ENCODE measurements at regions not wholly inside any gene's neighbourhood (a gene's known extent, or its start where the extent isn't known, plus 50 kb on each side); places are given as distances from the start of the nearest gene placed in this dataset.
A peak's percentile ranks its signal among the peaks of the same experiment; 100 is the strongest.

- no peak overlapping the region for H3K4me3 ChIP-seq (replicated peaks; ENCODE audit: low read depth, low read length)
- H3K36me3 ChIP-seq (ENCODE audit: control insufficient read depth, insufficient read depth, low read length), result no peaks in the 10 kb centered on the region
- no peaks in the 10 kb centered on the region for H3K27me3 ChIP-seq (replicated peaks; ENCODE audit: control insufficient read depth, insufficient read depth, low read length)
- no peak for DNase-seq (ENCODE audit: extremely low read depth, insufficient read length)
- no peak for TF ChIP-seq CTCF (IDR thresholded peaks at IDR 0.05; ENCODE audit: insufficient read depth, low read length, poor library complexity, severe bottlenecking)
Observed at GRCh38 chr7:21304808-21305375, 123.0 kb upstream of the SP4 start.

DNA sequence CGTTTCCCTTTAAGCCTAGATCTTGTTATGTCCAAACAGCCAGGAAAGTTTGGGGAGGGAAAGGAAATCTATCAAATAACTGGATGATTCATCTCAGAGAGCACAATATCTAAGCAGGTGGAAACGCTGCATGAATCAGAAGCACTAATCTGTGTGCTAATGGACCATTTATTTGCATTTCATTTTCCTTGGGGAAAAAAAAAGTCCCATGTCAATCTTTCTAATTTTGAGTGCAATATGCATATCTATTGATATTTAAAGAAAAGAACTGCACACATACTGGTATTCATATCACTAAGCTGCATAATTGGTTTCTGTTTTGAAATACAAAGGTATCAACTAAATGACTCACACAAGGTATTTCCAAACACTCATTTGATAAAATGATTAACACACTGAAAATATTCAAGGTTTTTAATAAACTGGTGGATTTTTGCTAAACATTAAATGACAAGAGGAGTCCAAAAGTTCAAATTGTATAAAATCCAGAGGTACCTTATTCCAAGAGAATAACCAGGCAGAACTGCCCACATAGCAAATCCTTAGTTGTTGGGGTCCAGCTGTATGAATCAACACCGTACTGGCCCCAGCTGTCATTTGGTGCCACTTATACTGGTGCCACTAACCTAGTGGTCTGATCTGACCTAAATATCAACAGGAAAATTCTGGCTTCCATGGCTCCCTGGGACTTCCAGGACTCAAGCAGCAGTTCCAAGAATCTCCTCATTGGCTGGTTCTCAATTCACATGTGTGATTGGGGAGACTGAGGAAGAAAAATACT, 122.2 kb upstream of the SP4 start:
- TF ChIP-seq CTCF (IDR thresholded peaks at IDR 0.05; ENCODE audit: insufficient read depth, low read length, poor library complexity, severe bottlenecking), result no peak
- H3K36me3 ChIP-seq (ENCODE audit: control insufficient read depth, insufficient read depth, low read length), result no peaks in the 10 kb centered on the region
- DNase-seq (ENCODE audit: extremely low read depth, insufficient read length), result peak; percentile 40
- H3K4me3 ChIP-seq (replicated peaks; ENCODE audit: low read depth, low read length), result no peak overlapping the region
- H3K27me3 ChIP-seq (replicated peaks; ENCODE audit: control insufficient read depth, insufficient read depth, low read length), result no peaks in the 10 kb centered on the region

DNA sequence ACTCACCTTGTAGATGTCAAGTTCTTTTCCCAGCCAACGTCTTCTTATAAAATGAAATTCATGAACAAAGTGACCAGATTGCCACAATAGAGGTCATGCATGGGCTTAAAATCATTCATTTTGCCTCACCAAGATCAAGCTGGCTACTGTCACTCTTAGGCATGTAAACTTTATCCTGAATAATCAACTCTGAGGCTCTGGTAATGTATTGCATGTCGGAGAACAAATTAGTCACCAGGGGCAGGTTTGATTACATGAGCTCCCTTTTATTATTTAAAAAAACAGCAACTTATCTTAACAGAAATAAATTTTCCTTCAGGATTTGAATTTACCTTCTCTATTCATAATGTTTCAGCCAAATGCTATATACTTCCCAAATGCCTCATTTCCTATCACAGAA, 112.9 kb upstream of the SP4 start:
- TF ChIP-seq CTCF (IDR thresholded peaks at IDR 0.05; ENCODE audit: insufficient read depth, low read length, poor library complexity, severe bottlenecking), result no peak
- Histone ChIP-seq H3K4me3 (replicated peaks; ENCODE audit: low read depth, low read length) (no peak overlapping the region), H3K27me3 (replicated peaks; ENCODE audit: control insufficient read depth, insufficient read depth, low read length) (no peaks in the 10 kb centered on the region), H3K36me3 (ENCODE audit: control insufficient read depth, insufficient read depth, low read length) (no peaks in the 10 kb centered on the region)
- no peak for DNase-seq (ENCODE audit: extremely low read depth, insufficient read length)

GRCh38 chr7:21317966-21318915, 109.6 kb upstream of the SP4 start:
- Histone ChIP-seq H3K36me3 (ENCODE audit: control insufficient read depth, insufficient read depth, low read length) (no peaks in the 10 kb centered on the region), H3K27me3 (replicated peaks; ENCODE audit: control insufficient read depth, insufficient read depth, low read length) (no peaks in the 10 kb centered on the region), H3K4me3 (replicated peaks; ENCODE audit: low read depth, low read length) (no peak overlapping the region)
- DNase-seq (ENCODE audit: extremely low read depth, insufficient read length), result no peak
- TF ChIP-seq CTCF (IDR thresholded peaks at IDR 0.05; ENCODE audit: insufficient read depth, low read length, poor library complexity, severe bottlenecking), result no peak

DNA sequence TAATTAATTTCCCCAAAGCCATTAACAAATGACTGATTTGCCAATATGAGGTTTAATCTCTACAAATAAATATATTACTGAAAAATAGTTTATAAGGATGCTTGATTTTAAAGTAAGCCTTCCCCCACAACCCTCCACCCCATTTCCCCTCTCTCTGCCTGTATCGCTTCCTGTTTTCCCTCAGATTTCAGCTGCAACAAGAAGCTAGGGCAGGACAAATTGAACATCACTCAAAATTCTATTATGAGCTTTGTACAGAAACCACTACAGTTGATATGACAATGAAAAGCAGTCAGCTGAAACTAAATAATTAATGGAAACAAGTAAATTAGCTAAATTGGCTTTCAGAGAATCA, 109.0 kb upstream of the SP4 start:
- no peak for DNase-seq (ENCODE audit: extremely low read depth, insufficient read length)

More for the DNA sequence above, 109.0 kb upstream of the SP4 start:
- no peak for TF ChIP-seq CTCF (IDR thresholded peaks at IDR 0.05; ENCODE audit: insufficient read depth, low read length, poor library complexity, severe bottlenecking)
- no peaks in the 10 kb centered on the region for H3K36me3 ChIP-seq (ENCODE audit: control insufficient read depth, insufficient read depth, low read length)
- no peaks in the 10 kb centered on the region for H3K27me3 ChIP-seq (replicated peaks; ENCODE audit: control insufficient read depth, insufficient read depth, low read length)
- H3K4me3 ChIP-seq (replicated peaks; ENCODE audit: low read depth, low read length), result no peak overlapping the region
